CMK (cell line): ENCODE measurements at regions not wholly inside any gene's neighbourhood (a gene's known extent, or its start where the extent isn't known, plus 50 kb on each side); places are given as distances from the start of the nearest gene placed in this dataset.

Experiments
- DNase-seq: peaks from one replicate; pipeline ENCODE4 v3.0.0-alpha.2; 2010; ENCODE audit warnings: low read depth

DNA sequence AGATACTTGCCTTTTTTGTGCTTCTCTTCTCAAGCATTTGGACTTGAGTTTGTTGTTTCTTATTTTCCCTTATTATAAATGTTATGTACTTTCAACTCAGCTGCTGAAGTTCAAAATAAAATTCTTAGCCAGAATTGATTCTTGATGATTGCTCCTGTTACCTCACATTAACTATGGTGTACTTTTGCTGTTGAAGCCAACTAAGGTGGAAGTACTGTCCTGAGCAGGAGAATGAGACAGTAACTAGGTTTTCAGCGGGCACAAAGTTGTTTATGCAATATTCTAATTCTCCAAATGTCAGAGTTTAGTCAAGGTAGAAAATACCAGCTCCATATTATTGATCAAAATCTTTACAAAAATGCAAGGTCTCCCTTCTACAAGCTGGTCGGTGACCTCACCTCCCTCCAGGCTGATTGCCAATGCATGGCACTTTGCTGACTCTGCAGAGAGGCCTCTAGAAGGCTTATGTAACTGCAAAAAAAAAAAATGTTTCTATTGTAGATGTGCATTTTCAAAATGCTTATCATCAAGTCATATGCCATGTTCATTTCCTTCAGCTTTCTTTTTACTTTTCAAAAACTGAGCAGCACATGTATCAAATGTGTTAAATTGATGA is 1783.5 kb upstream of the WWC1 start:
- DNase-seq = no peak

DNA sequence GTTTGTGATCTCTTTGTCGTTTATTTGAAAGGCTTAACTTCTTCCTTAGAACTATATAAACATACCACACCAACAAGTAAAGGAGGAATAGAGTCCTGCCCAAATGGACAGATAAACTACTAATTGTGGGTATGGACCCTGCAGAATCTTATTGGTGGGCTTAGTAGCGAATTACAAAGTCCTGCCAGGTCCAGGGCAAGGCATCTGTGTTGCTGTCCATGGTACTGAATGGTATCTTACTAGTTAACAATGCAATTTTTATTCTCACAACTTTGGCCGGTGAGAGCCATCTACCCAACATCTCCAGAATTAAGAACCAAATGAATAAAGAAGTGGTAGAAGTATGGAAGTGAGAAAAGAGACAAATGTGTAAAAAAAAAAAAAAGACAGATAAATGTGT is 1782.4 kb upstream of the WWC1 start:
- DNase-seq = no peak

DNA sequence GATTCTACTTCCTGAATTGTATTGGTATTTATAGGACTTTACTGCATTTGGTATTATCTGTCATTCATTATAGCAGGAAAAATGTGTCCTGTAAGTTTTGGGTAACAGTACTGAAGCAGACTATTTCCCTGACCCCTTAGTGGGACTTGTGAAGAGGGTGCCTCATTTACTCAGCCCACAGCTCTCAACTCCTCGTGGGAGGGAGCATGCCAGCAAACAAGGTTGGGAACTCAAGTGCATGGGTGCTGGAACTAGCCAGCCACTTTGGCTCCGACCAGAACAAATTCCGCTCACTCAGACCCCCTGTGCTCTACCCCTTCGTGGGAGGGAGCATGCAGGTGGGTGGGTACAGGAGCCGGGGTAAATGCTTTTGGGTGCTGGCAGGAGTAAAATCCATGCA is 1773.5 kb upstream of the WWC1 start:
- DNase-seq = no peak

DNA sequence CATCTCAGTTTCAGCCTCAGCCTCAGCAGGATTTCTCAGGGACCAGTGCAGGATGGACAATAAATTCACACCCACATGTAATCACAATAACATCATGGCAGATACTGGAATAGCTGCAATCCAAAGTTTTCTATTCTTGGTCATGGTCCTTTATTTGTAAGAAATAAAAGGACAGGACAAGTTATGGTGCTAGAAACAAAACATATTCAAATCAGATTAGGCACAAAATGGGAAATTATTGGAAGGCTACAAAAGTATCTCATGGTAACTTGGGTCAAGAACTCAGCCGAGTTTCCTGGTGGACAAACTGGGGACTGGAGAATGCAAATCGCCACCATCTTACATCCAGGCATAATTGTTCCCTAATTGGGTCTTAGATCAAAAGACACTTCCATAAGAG is 1768.2 kb upstream of the WWC1 start:
- no peak for DNase-seq

DNA sequence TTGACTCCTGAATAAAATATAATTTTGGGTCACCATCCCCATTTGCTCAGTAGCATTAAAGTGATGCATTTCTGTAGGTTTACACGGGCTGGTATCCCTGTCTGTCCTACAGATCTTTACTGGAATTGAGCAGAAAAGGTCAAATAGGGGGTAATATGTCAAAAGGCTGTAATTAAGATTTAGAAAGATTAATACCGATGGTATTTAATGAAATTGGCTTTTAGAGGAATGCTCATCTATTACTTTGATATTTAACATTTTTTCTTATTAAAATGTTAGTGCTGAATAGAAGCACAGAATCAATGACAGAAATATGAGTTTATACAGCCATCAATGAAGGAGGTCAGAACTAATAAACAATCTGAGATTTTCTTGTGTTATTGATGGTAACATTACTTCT is 1762.2 kb upstream of the WWC1 start:
- no peak for DNase-seq

DNA sequence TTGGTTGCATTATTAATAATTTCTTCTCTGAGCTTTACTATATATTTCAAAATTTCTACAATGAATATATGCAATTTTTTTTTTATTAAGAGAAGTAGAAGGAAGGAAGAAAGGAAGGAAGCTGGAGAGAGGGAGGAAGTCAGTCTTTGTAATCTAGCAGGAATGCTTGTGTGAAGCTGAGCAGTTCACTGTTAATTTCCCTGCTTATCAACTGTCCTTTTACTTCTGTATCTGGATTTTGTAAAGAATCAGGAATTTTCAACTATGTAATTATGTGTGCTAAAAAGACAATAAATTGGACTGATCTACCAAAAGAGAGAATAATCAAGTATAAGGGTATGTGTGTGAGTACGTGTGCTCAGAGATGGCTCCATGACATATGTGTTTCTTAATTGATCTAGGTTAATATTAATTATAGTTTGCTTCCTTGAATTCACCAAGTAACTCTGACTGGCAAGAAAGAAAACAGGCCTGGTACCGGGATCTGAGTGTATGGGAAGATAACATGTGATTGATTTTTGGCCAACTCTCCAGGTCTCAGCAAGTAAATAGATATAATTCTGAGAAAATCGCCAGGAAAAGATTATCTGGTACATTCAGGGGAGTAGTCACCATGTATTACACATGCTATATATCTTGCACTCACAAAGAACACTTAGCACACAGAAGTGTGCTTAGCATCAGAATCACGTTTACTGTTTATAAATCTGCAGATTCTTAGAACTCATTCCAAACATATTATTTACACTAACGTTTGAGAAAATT is 1758.8 kb upstream of the WWC1 start:
- no peak for DNase-seq

DNA sequence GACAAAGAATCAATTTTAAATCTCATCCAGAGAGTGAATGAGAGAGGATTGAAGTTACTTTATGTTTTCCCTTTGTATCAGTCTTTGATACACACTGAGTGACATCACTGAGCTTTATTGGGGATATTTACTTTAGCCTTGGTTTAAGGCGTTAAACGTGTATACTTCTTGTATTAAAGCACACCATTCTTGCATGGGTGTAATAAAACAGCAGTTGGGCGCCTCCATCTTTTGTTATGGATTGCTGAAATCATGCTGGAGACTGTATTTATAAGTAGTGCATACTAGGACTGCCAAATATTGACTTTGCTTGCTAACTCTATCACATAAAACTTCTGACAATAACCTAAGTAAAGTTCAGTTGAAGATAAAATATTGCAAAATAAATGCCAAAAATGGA is 1755.8 kb upstream of the WWC1 start:
- DNase-seq = no peak

DNA sequence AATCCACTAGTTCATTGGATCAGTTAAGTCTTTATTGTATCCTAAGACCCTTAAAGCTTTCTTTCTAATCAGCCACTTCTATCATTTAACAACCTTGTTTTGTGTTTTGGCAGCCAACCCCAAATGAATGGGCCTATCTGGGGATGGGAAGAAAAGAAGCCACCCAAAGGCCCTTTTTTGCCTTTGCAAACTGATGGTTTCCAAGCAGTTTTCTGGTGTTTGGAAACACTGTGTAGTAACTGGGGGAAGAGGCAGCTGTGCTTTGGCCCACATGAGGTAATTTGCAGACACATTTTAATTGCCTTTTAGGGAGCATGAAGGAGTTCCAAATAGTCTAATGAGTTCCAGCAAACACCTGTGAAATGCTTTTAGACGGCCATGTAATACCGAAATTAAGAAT is 1751.3 kb upstream of the WWC1 start:
- DNase-seq = no peak

DNA sequence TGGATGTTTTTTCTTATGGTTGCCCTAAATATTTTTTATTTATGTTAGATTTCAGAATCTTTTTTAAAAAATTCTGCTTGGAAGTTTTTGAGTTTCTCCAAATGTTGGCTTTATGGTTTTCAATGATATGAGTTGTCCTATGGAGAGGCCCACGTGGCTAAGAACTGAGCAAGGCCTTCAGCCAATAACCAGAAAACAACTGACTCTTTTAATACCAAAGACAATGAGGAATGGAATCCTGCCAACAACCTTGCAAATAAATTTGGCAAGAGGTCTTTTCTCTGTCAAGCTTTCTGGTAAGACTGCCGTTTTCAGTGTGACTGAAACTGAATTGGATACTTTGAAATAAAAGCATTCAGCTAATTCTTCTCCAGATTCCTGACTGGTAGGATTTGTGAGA is 1740.1 kb upstream of the WWC1 start:
- no peak for DNase-seq

DNA sequence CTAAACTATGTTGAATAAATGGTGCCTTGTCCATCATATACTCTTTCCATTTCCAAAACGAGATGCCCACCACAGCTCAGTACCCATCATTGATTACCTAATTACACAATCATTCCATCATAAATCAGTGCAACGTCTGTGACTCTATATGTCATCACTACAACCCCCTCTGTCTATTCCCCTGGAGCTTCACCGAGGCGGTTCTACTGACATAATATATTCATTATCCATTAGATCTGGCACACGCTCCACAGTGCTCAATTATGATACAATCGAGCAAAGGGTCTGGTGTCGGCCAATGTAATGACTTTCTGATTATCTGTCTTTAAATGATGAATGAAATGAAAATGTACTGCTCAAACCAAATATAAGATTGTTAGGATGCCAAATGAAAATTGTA is 1737.7 kb upstream of the WWC1 start:
- no peak for DNase-seq

DNA sequence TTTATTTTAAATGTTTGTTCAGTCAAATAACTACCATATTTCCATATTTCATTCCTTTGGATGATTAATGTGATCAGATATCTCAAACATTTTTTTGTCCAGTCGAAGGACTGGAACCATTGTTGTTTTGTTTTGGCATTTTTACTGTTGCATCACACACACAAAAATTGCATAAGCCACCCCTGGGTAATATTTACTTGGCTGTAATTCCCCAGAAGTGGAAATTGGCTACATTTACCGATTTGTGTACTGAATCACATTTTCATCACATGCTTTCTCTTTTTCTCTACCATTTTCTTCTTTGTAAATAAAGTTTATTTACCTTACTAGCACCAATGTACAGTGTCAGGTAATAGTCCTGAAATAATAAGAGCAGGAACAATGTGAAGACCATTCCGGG is 1729.7 kb upstream of the WWC1 start:
- DNase-seq = no peak

DNA sequence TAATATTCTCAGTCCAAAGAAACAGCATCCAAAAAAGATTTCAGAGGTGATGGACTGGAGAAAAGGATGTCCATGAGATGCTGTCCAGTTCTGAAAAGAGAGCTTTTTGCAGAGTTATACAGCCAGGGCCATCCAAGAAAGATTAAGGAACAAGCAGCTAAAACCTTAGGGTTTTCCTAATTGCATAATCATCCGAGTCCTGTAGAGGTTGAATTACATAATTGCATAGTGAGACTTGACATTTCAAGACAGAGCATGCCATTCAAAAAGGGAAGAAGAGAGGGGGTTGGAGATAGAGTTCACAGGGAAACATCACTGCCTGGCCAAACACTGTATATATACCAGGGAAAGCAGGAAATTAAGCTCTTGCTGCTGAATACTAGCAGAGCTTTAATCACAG is 1729.2 kb upstream of the WWC1 start:
- DNase-seq = no peak

DNA sequence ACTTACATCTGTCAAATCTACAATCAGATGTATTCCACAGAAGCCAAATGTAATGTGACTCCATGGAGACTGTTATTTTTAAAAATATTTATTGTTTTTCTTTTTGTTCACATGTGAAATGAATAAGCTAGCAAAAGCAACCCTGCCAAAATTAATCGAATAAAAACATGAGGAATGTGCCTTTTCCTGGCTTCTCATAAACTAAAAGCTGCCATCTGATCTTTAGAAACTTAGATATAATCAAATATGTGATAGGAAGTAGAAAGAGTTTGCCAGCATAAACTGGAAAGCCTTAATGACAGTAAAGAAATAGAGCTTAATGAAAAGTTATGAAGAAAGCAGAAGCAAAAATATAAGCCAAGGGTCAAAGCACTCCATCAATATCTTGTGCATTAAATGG is 1724.7 kb upstream of the WWC1 start:
- DNase-seq = no peak

DNA sequence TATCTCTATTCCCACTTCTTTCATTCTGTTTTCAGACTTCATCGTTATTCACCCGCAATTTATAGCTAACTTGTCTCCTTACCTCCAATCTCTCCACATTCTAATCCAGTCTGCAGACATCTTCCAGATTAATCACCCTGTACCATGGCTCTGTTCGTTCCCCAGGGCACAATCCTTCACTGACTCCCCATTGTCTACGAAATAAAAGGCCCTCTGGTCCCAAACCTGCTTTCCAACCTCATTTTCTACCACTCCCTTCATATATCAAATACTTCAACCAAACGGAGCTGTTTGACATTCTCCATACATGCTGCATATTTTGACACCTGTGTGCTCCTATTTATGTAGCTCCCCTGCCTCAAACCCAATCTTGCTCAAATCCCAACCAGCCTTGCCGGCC is 1720.6 kb upstream of the WWC1 start:
- DNase-seq = no peak

DNA sequence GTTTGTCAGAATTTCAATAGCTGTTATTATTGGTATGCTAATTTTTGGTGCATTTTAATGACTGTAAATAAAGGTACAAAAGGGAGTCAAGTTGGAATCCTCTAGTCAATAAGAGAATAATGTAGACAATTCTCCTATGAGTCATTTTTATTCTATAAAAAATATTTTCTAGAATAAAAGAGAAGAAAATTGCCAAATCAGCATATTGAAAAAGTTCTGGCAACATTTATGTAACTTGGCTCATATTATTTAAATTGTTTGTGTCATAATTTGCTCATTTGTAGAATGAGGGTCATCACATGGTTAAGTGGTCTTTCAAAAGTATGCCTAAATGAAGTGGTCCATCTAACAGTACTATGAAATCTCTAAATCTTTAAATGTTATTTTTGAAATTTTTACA is 1719.8 kb upstream of the WWC1 start:
- no peak for DNase-seq

DNA sequence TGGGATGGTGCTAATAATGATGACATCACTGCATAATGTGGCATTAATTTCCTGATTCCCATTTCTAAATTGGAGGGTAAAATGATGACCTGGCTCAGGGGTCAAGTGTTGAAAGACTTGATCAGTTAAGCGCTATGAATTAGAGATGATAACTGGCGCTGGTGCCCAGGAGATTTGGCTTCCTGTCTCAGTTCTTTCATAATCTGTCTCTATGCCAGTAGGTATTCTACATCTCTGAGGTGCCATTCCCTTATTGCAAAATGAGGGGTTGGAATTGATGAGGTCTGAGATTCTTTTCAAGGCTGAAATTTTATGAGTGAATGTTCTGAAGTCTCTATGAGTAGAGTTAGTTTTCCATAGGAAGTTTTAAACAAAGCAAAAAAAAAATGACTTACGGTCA is 1715.1 kb upstream of the WWC1 start:
- DNase-seq = no peak

DNA sequence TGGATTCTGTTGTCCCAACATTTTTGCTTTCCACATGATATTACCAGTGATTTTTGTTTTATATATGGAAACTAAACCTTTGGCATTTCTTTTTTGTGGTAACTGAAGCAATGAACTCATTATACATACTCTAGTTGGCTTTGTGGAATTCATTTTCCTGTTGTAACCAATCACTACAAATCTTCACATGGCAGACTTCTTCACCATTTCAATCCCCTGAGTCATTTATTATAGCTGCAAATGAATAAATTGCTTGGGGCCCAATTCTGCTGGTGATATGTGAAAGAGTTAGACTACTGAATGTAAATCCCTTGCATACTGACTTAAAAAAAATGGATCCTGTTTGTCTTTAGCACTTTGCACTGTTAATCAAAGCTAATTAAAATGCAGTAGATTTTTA is 1709.6 kb upstream of the WWC1 start:
- DNase-seq = no peak

DNA sequence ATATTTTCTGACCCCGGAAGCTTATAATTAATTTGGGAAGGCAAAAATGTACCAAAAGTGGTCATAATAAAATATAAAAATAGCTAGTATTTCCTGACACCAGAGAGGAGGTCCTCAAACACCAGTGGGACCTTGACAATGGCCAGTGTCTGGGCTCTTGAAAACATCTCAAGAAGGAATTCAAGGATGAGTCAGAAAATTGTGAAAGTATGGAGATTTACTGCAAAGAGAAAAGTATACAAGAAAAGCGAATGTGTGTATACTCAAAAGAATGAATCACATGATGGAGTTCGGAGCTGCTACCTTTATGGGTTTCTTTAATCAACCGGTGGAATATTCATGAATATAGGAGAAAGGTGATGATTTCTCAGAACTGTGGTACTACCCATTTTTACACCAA is 1709.0 kb upstream of the WWC1 start:
- DNase-seq = no peak

DNA sequence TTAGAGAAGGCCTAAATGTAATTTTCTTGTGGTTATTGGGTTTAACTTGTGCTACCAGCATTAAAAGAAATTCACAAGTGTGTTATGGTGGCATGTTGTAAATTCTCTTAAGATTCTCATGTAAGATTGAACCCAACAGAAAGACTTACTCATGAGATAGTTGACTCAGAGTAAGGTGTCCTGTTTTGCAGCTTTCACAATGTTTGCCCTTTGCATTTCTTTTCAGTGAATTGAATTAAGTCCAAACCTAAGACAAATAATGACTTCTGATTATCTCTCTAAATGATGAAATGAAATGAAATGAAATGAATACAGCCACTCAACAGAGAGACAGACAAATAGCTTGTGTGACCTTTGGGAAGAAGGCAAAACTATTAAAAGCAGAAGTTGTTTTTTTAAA is 1696.9 kb upstream of the WWC1 start:
- no peak for DNase-seq

DNA sequence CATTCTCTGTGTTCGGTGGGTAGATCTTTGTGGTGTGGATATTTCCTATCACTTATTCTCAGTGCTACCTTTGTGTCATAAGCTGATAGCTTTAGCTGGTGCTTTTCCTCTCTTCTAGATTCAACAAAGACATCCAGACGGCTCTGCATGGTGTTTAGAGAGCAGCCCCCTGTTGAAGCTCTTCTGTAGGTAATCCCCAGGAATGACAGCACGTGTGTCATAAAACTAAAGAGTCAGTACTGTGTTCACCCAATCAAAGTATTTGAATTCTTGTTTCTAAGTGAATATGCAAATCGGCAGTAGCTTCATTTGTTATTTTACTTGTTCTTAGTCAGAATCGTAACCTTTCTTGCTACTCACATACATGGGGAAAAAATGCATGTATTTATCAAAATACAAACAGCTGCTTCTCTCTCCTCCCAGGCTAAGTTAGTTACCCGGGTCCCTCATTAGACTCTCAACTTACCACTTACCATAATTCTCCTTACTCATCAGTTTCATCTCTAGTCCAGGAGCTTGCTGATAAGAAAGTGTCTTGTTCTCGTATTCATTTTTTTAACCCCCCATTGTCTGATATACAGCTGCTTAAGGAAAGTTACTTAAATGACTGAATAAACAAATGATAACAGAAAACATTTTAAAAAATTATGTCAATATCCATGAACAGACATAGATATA is 1696.0 kb upstream of the WWC1 start:
- DNase-seq = no peak

DNA sequence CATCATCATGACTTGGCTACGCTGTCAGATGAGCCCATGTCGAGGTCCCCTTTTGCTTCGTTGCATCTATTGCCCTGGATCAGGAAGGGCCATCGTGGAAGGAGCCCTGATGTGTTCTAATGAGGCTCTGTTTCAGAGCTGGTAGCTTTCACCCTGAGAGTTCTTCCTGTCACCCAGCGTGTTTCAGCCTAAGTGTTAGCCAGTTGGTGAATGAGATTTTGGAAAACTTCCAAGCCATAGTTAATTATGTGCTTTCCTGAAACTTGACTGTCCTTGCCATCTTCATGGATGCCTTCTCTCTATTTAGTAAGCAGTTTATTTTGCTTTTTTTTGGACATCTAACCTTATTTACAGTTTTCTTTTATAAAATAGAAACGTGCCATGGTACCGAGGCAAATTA is 1695.4 kb upstream of the WWC1 start:
- DNase-seq = no peak

DNA sequence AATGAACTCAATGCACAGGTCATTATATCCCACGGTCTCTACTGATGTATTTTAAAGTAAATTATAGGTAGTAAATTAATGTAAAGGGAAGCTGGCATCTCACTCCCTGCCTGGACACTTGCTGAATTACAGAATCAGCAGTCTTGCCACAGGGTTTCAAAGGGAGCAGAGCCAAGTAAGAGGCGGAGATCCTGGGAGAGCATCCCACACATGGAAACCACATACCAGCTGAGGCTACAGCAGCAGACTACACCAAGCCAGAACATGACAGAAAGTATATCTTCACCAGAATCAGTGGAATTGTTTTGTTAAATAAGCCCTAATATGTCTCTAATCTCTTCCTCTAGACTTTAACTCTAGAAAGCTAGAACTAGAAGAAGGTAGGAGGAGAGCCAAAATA is 1689.2 kb upstream of the WWC1 start:
- no peak for DNase-seq

DNA sequence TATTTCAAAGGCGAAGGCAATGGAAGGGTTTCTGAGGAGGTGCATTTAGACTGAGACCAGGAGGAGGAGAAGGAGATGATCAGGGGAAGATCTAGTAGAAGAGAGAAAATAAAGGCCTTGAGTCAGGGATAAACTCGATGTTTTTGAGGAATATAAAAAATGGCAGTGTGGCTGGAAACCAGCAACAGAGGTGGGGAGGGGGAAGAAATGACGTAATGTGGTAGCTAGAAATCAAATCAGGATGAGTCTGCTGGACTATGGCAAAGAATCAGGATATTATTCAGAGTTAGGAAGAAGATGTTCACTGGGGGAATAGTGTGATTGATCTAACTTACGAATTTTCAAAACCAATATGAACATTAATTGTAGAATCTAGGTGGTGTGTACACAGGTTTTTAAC is 1673.9 kb upstream of the WWC1 start:
- DNase-seq = no peak

DNA sequence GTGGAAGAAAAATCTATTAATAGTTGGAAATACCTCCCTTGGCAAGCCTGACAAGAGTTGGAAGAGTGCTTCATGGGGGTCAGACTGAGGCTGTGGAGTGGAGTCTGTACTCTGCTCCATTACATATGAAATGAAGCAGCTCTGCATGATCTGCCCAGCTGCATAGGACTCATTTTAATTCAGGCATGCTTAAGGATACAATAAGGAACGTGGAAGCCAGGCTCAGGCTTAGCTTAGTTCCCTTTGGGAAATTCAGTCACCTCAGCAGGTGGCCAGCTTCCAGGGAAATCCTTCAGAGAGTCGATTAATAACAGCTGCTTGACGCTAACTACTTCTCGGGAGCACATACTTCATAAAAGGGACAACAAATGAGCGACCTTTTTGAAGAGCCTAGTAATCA is 1672.9 kb upstream of the WWC1 start:
- no peak for DNase-seq
